ENCODE measurements at regions not wholly inside any gene's neighbourhood (a gene's known extent, or its start where the extent isn't known, plus 50 kb on each side); places are given as distances from the start of the nearest gene placed in this dataset.

GRCh38 chr14:26070443-26070842 lies 527.4 kb downstream of the NOVA1 start:
- H3K4me2 ChIP-seq (ENCODE audit: insufficient read depth, low read length), result no peak overlapping the region
- FAIRE-seq (no peak), DNase-seq (ENCODE audit: extremely low read depth in 1 of 4, low spot score in 3 of 4) (no peak), ATAC-seq (no peak)
- no peaks in the 10 kb centered on the region for H3K9me3 ChIP-seq (replicated peaks; ENCODE audit: control insufficient read depth, insufficient read depth, low read depth, low read length)
- no peaks in the 10 kb centered on the region for H3K36me3 ChIP-seq (ENCODE audit: control insufficient read depth, insufficient read depth, low read length)
- H3K9me1 ChIP-seq (ENCODE audit: control insufficient read depth, insufficient read depth, low read length), result no peaks in the 10 kb centered on the region
- intact Hi-C loops (cut with micrococcal nuclease) (no loop called here), in situ Hi-C loops (cut with MboI) (no loop called here)
- 0% methylated on average over 3 of the region's 3 CpGs for WGBS (ENCODE audit: insufficient coverage, low coverage, missing lambda C conversion rate)
- ChIA-PET POLR2A (no interaction called here), CTCF (ENCODE audit: low intra/inter-chr PET ratio) (no interaction called here)
- no peak overlapping the region for H3K27ac ChIP-seq (ENCODE audit: extremely low read depth, low read depth, low read length)
- H3K79me2 ChIP-seq (ENCODE audit: control insufficient read depth, insufficient read depth, low read length), result no peaks in the 10 kb centered on the region
- no peaks in the 10 kb centered on the region for H4K20me1 ChIP-seq (replicated peaks; ENCODE audit: control insufficient read depth, insufficient read depth, low read length)
- no peaks in the 10 kb centered on the region for H3K4me1 ChIP-seq (replicated peaks in 1 of 2; ENCODE audit: control insufficient read depth in 2 of 2, insufficient read depth in 2 of 2, low read length in 2 of 2)
- no peak overlapping the region for H3K4me3 ChIP-seq
- no peak overlapping the region for H2AFZ ChIP-seq (ENCODE audit: low read depth, low read length)
- no peaks in the 10 kb centered on the region for H3K27me3 ChIP-seq (ENCODE audit: control insufficient read depth in 2 of 2, insufficient read depth in 2 of 2, low read length in 2 of 2)
- H3K9ac ChIP-seq (ENCODE audit: insufficient read depth in 1 of 2, low read depth in 2 of 2, low read length in 2 of 2), result no peak overlapping the region
- no TSS peak for BruUV-seq (replicated peaks)
- TF ChIP-seq TAF1 (IDR thresholded peaks at IDR 0.05; ENCODE audit: control insufficient read depth, extremely low read depth, insufficient read depth, low read length, severe bottlenecking) (no peak), E2F1 (CRISPR knock-in tag; IDR thresholded peaks at IDR 0.05) (no peak), ZNF507 (tag; conservative IDR thresholded peaks at IDR 0.05) (no peak), FOXP4 (CRISPR knock-in tag; IDR thresholded peaks at IDR 0.05; ENCODE audit: borderline replicate concordance) (no peak), GATAD2A (IDR thresholded peaks at IDR 0.05) (no peak), DLX4 (CRISPR knock-in tag; IDR thresholded peaks at IDR 0.05) (no peak), STAT5B (CRISPR knock-in tag; IDR thresholded peaks at IDR 0.05) (no peak), KLF16 (IDR thresholded peaks at IDR 0.05) (no peak), ZNF583 (CRISPR knock-in tag; IDR thresholded peaks at IDR 0.05) (no peak), JUN (IDR thresholded peaks at IDR 0.05; ENCODE audit: borderline replicate concordance, low read depth, low read length) (no peak), JUN (CRISPR knock-in tag; IDR thresholded peaks at IDR 0.05; ENCODE audit: borderline replicate concordance) (no peak), CREB5 (CRISPR knock-in tag; IDR thresholded peaks at IDR 0.05) (no peak), ZNF12 (CRISPR knock-in tag; IDR thresholded peaks at IDR 0.05) (no peak), PCBP2 (IDR thresholded peaks at IDR 0.05; ENCODE audit: low read depth, low read length, poor library complexity, severe bottlenecking) (no peak), ARID3B (CRISPR knock-in tag; IDR thresholded peaks at IDR 0.05; ENCODE audit: borderline replicate concordance) (no peak), IRF9 (tag; IDR thresholded peaks at IDR 0.05) (no peak), KDM1A (IDR thresholded peaks at IDR 0.05) (no peak)

Measured in K562 (cell line).